SK-N-MC (cell line): ENCODE measurements at regions not wholly inside any gene's neighbourhood (a gene's known extent, or its start where the extent isn't known, plus 50 kb on each side); places are given as distances from the start of the nearest gene placed in this dataset.

Experiments
- DNase-seq: peaks from one replicate; pipeline ENCODE4 v3.0.0-alpha.2; 2011; ENCODE audit warnings: low read depth, low spot score
- H3K27ac ChIP-seq: fragments of 200-600 bp; sonication (generic); 2 replicates; pipeline ENCODE4 v1.5.1; 2016; ENCODE audit warnings: mixed run types
- H3K36me3 ChIP-seq: fragments of 200-600 bp; sonication (generic); 2 replicates; pipeline ENCODE4 v1.6.1; 2017; ENCODE audit warnings: antibody characterized with exemption, low read length, mixed read lengths; ENCODE audit not compliant: insufficient read depth
- H3K4me3 ChIP-seq: fragments of 200-600 bp; sonication (generic); 2 replicates; pipeline ENCODE4 v1.5.1; 2016
- H3K9ac ChIP-seq: fragments of 200-600 bp; sonication (generic); 2 replicates; pipeline ENCODE4 v1.8.0; 2017; ENCODE audit warnings: mixed run types, mixed read lengths; ENCODE audit not compliant: insufficient read length
- H3K9me3 ChIP-seq: fragments of 200-600 bp; sonication (generic); 2 replicates; pipeline ENCODE4 v1.6.1; 2017; ENCODE audit warnings: low read depth, mild to moderate bottlenecking, antibody characterized with exemption, low read length, moderate library complexity, mixed read lengths
- EZH2 ChIP-seq: fragments of 200-600 bp; sonication (generic); IDR thresholded peaks from one replicate; pipeline ENCODE4 v1.6.1; 2017; ENCODE audit warnings: antibody characterized with exemption
- FOXP2 ChIP-seq: optimal IDR thresholded peaks from 2 replicates; pipeline ENCODE3; 2011; ENCODE audit warnings: mild to moderate bottlenecking, moderate library complexity; ENCODE audit not compliant: insufficient read depth; ENCODE audit errors: extremely low read length, control extremely low read depth
- POLR2AphosphoS5 ChIP-seq: IDR thresholded peaks from 2 replicates; pipeline ENCODE4 v1.6.1; 2012; ENCODE audit warnings: mild to moderate bottlenecking, low read depth, low read length, borderline replicate concordance

DNA sequence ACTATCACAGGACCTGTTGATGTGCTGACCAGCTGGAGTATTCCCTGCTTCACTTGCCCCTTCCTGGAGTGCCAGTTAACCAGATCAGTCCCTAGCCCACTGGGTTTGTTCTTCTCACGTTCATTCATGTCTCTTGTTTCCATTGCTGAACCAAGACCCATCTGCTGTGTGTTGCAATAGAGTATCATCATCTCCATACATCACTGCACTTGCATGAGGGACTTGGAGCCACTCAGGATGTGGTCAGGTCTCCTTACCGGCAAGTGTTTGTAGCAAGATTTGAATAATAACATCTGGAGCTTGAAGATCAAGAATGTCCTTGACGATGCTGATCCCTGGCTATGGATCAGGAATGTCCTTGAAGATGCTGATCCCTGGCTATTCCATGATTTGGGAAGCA is 358.6 kb downstream of the IRX1 start:
- Histone ChIP-seq H3K36me3 (no peaks in the 10 kb centered on the region), H3K4me3 (no peak overlapping the region), H3K9me3 (no peaks in the 10 kb centered on the region), H3K9ac (no peak overlapping the region), H3K27ac (no peak overlapping the region)
- TF ChIP-seq FOXP2 = no peak
- DNase-seq = no peak

- Histone ChIP-seq H3K4me3 (no peak overlapping the region), H3K27ac (no peak overlapping the region), H3K36me3 (no peaks in the 10 kb centered on the region), H3K9me3 (no peaks in the 10 kb centered on the region), H3K9ac (no peak overlapping the region)
- DNase-seq = no peak
- no peak for TF ChIP-seq FOXP2
- TF ChIP-seq POLR2AphosphoS5 = no peak
- TF ChIP-seq EZH2 = no peak
These were observed 359.0 kb downstream of the IRX1 start for GRCh38 chr5:3954633-3955032.

GRCh38 chr5:3957658-3958057 is 362.0 kb downstream of the IRX1 start:
- H3K36me3 ChIP-seq = no peaks in the 10 kb centered on the region
- TF ChIP-seq EZH2 (no peak), FOXP2 (no peak), POLR2AphosphoS5 (no peak)

DNA sequence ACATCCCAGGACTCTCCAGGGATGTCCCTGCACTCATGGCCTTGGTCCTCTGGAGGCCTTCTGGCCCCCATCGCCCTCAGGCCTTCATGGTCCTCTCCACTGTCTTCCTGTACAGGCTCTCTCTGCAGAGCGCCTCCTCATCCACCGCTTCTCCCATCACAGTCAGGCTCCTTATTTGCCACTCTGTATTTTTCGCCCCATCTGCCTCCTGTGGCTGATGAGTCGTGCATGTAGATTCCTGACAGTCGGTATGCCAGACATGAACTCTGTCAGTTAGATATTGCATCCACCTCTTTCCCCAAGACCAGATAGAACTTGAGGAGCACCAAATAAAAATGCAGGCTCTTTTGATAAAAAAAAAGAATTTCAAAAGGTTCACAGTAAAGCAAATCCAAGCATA is 362.8 kb downstream of the IRX1 start:
- H3K9me3 ChIP-seq = no peaks in the 10 kb centered on the region
- no peak for TF ChIP-seq EZH2
- TF ChIP-seq FOXP2 = no peak
- TF ChIP-seq POLR2AphosphoS5 = no peak
- H3K27ac ChIP-seq = no peak overlapping the region
- no peak for DNase-seq
- H3K4me3 ChIP-seq = no peak overlapping the region
- H3K9ac ChIP-seq = no peak overlapping the region
- no peaks in the 10 kb centered on the region for H3K36me3 ChIP-seq

More at GRCh38 chr5:3957658-3958057, 362.0 kb downstream of the IRX1 start:
- DNase-seq = no peak
- Histone ChIP-seq H3K4me3 (no peak overlapping the region), H3K9ac (no peak overlapping the region), H3K27ac (no peak overlapping the region), H3K9me3 (no peaks in the 10 kb centered on the region)

- Histone ChIP-seq H3K4me3 (no peak overlapping the region), H3K9me3 (no peaks in the 10 kb centered on the region)
- TF ChIP-seq EZH2 (no peak), POLR2AphosphoS5 (no peak), FOXP2 (no peak)
These were observed 366.5 kb downstream of the IRX1 start for GRCh38 chr5:3962113-3962512.

GRCh38 chr5:3963652-3964051 is 368.0 kb downstream of the IRX1 start:
- no peak for TF ChIP-seq EZH2
- no peak for TF ChIP-seq FOXP2
- TF ChIP-seq POLR2AphosphoS5 = no peak
- no peak for DNase-seq
- H3K36me3 ChIP-seq = no peaks in the 10 kb centered on the region
- no peak overlapping the region for H3K27ac ChIP-seq
- no peak overlapping the region for H3K4me3 ChIP-seq
- no peak overlapping the region for H3K9ac ChIP-seq
- H3K9me3 ChIP-seq = no peaks in the 10 kb centered on the region

More at GRCh38 chr5:3962113-3962512, 366.5 kb downstream of the IRX1 start:
- Histone ChIP-seq H3K27ac (no peak overlapping the region), H3K9ac (no peak overlapping the region), H3K36me3 (no peaks in the 10 kb centered on the region)
- no peak for DNase-seq

DNA sequence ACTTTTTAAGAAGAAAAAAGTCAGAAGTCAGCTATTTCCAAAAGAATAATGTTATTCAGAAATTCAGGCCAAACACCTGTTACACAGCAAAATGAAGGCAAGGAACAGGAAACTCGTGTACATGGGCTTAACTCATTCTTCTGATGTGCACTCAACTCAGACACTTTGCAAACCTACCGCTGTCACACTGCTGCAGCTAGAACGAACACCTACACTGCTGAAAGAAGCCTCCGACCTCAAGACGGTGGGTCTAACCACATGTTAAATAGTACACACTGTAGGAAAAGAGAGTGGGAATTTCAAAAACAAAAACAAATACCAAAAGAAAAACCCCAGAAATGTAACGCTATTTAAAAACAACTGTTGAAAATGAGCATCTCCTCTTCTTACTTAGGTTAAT is 384.5 kb downstream of the IRX1 start:
- no peak for DNase-seq
- TF ChIP-seq POLR2AphosphoS5 = no peak
- no peak for TF ChIP-seq EZH2
- no peak for TF ChIP-seq FOXP2
- Histone ChIP-seq H3K9me3 (no peaks in the 10 kb centered on the region), H3K36me3 (no peaks in the 10 kb centered on the region), H3K27ac (no peak overlapping the region), H3K9ac (no peak overlapping the region), H3K4me3 (no peak overlapping the region)

DNA sequence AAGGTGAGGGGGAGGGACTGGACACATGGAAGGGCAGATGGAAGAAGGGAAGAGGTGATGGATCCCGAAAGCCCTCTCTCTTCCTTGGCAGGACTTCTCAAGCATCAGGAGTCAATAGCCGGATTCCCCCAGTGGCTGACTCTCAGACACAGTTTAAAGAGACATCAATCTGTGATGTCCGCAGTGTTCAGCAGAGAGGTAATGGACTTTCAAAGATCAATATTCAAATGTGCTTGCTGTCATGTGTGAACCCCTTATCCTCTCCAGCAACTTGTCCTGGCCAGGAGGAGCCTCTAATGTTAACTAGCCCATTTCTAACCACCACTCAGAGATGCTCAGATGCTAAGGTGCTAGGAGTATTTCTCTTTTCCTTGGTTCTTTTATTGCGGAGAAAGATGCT is 392.2 kb downstream of the IRX1 start:
- Histone ChIP-seq H3K27ac (no peak overlapping the region), H3K9me3 (no peaks in the 10 kb centered on the region), H3K4me3 (no peak overlapping the region), H3K9ac (no peak overlapping the region), H3K36me3 (no peaks in the 10 kb centered on the region)
- DNase-seq = no peak
- TF ChIP-seq EZH2 (no peak), FOXP2 (no peak), POLR2AphosphoS5 (no peak)

GRCh38 chr5:3993856-3994473 is 398.3 kb downstream of the IRX1 start:
- no peak for TF ChIP-seq FOXP2
- no peak for TF ChIP-seq EZH2
- no peak for TF ChIP-seq POLR2AphosphoS5
- H3K36me3 ChIP-seq = no peaks in the 10 kb centered on the region
- H3K27ac ChIP-seq = no peak overlapping the region
- no peak for DNase-seq
- no peak overlapping the region for H3K9ac ChIP-seq
- H3K4me3 ChIP-seq = no peak overlapping the region
- H3K9me3 ChIP-seq = no peaks in the 10 kb centered on the region
